ENCODE measurements at regions not wholly inside any gene's neighbourhood (a gene's known extent, or its start where the extent isn't known, plus 50 kb on each side); places are given as distances from the start of the nearest gene placed in this dataset.

DNA sequence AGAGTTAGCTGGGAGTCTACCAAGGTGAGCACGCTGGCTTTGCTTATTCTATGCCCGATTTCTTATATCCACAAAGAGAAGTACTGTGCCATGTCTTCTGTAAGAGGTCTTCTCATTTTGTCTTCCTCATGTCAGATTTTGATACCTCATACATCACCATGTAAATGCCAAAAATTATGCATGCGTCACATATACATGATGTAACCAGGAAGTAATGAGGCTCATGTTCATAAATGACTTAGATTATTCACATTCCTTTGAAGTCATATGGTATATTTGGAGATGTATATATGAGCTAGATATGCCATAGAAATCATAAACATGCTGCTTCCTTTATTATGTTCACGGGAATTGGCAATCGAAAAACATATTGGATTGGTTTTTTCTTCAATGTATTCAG lies 97.7 kb upstream of the CELF2 start:
- DNase-seq, result no peak

DNA sequence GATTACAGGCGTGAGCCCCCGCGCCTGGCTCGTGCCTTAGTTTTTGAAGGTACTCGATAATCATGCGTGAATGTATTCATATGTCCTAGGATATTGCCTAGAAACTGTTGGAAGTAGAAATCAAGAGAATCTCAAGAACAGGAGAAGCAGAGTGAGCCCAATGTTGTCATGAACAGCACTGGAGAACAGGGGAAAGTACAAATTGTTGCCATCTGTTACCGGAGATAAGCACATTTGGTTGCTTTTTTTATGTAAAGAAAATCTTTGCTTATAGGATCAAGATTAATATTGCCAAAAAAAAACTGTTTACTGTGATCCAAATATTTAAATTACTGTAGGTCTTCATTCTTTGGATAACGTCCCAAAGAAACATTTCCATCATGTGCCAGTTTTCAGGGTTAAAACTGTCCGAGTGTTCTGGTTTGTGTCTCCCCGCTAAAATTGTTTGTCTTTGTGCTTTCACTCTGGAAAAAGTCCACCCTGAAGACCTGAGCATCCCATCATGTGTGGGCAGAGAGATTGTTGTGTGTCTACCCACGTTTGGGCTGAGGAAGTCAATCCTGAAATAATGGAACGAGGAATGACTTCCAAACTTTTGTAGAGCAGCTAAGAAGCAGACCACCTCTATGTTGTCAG lies 95.7 kb upstream of the CELF2 start:
- no peak for DNase-seq

DNA sequence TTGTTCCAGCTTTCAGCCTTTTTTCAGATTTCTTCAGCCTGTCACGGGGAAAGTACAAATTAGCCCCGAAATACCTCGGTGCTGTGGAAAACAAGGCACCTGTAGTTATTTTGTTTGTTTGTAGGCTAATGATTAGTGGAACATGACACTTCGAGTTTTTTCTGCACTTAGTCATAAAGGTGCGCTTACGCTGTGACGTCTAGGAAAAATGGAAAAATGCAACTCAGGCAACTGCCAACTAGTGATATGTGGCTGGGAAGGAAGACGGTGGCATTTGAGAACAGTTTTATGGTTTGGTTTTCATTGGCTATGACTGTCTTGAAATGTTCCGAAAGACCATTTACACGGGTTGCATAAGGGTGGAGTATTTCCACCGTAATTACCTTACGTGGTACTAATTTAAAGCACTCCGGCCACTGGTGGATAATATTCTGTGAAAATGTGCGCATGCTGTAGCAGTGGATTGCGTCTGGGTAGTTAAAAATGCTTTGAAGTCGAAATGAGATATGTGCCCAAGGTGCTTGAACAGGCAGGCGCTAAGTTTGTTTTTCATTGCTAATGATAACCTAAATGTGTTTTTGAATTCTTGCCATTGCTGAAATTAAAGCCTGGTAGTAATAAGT lies 94.5 kb upstream of the CELF2 start:
- no peak for DNase-seq

GRCh38 chr10:10925667-10926066 lies 92.0 kb upstream of the CELF2 start:
- no peak for DNase-seq

GRCh38 chr10:10927608-10928007 lies 90.1 kb upstream of the CELF2 start:
- no peak for DNase-seq

- no peak for DNase-seq
Observed at GRCh38 chr10:10930979-10931743, 86.5 kb upstream of the CELF2 start.

DNA sequence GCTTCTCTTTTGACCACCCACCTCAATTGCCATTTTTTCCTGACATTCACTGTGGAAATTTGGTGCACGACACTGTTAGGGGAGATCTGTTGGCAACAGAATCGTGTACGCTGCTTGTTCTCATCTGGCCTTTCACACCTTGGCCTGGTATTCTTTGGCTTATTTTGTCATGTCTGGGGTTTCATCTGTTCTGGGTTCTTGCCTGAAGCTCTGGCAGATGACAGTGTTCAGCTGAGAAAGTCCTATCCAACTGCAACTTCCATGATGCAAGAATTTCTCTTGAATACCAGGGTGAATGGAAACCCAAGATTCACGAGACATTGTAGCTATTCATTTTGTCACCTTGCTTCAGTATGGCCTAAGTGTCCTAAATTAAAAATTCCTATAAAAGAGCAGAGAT lies 82.6 kb upstream of the CELF2 start:
- no peak for DNase-seq

DNA sequence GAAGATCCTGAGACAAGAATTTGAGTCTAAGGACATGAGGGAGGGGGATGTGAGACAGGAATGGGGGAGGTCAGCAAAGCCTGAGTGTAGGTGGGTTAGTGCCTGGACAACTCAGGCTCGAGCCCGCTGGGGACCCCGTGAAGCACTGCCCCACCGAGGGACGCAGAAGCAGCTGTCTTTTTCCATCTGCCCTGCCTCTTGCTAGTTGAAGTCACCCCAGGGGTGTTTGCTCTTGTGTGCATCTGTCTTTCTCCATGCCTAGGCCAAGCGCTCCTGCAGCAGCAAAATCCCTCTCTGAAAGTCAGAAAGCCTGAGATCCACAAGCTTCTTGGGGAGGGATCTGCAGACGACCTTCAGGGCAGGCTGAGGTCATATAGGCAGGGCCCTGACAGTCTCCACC lies 79.0 kb upstream of the CELF2 start:
- no peak for DNase-seq

DNA sequence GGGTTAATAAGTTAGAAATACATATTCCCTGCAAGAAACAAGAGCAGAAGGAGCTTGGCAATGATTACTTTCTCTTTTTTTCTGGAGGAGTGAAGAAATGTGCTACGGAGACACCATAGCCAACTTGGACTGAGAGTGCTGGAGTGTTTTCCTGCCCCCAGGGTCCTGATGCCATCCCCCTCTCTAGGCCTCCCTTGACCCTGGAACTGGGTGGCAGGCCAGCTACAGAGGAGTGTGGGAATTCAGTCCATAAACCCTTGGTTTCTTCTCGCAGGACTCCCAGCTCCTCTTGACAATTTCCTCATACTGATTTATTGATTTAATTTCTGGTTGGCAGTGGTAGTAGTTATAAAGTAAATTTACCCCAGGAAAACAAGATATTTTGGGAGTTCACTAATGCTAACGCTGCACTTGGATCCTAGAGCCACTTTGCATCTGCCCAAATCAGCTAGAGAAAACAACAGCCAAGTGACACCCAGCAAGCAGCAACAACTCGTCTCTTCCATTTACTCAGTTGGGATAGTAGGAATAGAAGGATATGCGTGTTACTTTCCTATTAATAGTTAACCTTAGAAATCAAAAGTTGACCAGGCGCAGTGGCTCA lies 76.4 kb upstream of the CELF2 start:
- DNase-seq, result no peak

GRCh38 chr10:10942441-10942840 lies 75.2 kb upstream of the CELF2 start:
- no peak for DNase-seq

DNA sequence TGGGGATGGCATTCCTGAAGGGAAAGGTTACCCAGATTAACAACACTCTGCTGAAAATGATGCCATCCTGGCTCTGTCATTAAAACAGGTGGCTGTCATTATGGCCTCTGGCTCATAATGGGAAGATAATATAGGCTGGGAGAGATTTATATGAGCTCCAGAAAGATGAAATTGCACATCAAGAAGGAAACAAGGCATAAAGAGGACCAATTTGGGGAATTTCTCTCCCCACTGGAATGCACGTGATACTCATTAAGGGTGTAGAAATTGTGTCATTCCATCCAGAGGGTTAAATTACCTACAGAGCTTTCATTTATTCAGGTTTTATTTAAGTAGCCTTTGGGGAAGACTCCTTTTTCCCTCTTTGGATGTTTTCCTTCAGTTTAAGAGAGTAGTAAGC lies 71.6 kb upstream of the CELF2 start:
- no peak for DNase-seq

GRCh38 chr10:10946801-10947200 lies 70.9 kb upstream of the CELF2 start:
- no peak for DNase-seq

DNA sequence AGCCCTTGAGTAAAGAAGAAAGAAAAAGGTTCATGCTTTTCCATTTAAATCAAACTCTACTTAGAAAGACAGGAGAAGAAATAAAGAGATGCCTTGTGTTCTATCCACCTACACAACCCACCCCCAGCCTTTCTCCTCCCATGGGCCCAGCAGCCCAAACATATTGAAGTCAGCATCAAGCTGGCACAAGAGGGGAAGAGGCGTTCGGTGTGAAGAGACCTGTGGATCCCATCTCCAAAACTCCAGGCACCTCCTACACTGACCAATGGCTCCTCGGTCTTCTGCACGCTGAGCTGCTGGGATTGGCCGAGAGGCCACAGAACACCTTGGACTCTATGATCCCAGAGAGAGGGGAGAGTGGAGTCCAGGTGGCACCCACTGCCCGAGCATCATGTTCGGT lies 66.0 kb upstream of the CELF2 start:
- no peak for DNase-seq

DNA sequence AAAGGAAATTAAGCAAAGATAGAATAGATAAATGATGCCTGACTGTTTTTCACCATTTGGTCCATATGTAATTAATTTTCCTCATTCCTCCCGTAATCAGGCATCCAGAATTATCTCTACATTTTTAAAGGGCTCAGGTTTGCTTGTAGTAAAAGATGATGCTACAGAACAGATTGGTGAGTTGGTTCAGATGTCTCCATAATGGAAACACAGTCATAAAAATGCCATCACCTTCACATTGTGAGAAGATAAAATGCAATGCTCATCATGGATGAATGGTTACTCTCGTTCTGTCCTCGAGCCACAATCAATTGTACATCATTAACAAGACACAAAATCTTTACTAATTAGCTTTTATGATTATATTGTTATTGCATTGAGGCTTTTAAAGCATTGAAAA lies 64.9 kb upstream of the CELF2 start:
- no peak for DNase-seq

DNA sequence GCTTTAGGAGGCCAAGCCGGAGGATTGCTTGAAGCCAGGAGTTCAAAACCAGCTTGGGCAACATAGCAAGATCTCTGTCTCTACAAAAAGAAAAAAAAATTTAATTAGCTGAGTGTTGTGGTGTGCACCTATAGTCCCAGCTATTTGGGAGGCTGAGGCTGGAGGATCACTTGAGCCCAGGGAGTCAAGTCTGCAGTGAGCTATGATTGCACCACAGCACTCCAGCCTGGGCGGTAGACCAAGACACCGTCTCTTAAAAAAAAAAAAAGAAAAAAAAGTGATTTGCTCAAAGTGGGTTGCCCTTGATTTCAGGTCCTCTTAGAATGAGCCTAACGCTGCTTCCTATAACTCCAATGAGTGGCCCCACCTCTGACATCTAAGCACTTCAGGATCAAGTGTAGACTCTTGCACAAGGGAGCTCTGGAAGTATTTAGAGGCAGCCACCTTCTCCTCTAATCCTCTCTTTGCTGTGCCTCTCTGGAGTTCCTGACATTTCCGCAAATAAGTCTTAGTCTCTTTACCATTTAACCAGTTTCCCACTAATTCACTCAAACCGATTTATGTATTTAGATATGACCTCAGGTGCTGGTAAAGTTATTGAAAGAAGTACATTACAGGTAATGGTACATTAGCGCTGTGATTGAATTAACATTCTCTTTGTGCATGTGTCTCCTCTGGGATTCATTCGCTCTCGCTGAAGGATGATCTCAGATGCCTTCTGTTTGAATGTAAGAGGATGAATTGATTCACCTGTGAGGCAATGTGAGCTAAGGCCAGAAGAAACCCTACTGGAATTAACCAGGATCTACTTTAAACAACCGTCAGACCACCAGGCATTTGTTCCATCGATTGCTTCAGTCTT lies 60.8 kb upstream of the CELF2 start:
- DNase-seq, result no peak

GRCh38 chr10:10958041-10958440 lies 59.6 kb upstream of the CELF2 start:
- DNase-seq, result no peak

GRCh38 chr10:10959666-10960065 lies 58.0 kb upstream of the CELF2 start:
- DNase-seq, result no peak

- no peak for DNase-seq
Observed at GRCh38 chr10:10960534-10960933, 57.1 kb upstream of the CELF2 start.

DNA sequence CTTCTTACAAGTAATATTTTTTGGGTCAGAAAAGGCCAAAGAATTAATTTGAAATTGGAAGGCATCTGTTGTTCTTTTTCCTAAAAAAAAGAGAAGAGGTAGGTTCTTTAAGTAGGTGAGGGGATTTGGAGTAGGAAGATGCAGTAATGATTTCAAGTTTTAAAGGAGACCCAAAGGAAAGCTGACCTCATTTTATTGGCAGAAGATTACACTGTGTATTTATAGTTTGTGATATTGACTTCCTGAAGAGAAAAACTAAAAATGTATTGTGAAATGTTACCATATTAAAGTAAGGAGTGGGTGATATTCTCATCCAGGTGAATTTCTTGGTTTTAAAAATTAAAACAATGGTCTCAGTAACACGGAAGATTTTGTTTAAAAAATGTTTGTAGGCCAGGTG lies 56.6 kb upstream of the CELF2 start:
- no peak for DNase-seq

DNA sequence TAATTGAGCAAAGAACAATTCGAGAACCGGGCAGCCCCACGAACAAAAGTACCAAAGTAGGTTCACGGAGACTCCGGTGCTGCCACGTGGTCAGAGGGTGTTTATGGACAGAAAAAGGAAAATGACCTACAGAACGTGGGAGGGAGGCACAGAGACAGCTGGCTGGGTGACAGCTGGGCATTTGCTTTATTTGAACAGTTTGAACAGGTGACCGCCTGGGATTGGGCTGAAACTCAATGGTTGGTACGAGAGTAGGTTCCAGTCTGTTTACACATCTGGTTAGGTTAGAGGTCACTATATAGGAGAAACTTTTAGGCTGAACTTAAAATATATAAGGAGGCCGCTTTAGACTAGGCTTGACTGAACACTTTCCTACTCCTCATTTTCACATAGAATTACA lies 50.6 kb upstream of the CELF2 start:
- DNase-seq, result no peak

DNA sequence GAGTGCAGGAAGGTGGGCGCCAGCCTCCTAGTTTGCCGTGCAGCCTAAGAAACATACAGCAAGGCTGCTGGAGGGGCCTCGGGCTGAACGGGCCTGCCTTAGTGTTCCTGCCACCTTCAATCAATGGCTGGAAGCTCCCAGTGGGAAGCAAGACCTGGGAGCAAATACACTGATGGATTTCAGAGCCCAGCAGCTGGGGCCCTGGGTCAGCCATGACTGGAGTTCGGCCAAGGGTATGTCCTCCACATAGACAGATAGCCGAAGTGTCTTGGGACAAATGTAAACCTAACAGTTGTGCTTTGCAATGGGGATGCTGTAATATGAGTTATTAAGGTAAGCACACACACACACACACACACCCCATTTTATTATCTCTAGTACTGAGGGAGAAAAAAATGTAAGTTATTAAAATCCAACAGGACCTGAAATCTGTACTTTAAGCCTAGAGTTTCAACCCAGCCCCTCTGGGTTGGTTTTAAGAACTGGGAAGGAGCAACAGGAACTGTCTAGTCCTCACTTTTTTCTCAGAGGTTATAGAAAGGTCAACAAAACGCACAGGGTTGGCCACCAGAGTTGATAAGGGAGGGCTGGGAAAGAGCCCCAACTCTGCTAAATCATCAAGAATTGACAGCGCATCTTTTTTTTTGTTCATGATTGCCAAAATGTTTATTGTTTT lies 50.0 kb upstream of the CELF2 start:
- DNase-seq, result no peak
